ENCODE measurements at regions not wholly inside any gene's neighbourhood (a gene's known extent, or its start where the extent isn't known, plus 50 kb on each side); places are given as distances from the start of the nearest gene placed in this dataset.

GRCh38 chr18:14941792-14942191, 193.8 kb downstream of the ANKRD30B start:
- DNase-seq (ENCODE audit: low read depth), result no peak
- Histone ChIP-seq H3K36me3 (ENCODE audit: control insufficient read depth, insufficient read depth, low read length) (no peaks in the 10 kb centered on the region), H3K27me3 (ENCODE audit: control insufficient read depth, insufficient read depth, low read length) (no peaks in the 10 kb centered on the region), H3K4me3 (ENCODE audit: low read depth, low read length) (no peak overlapping the region)
- no peak for TF ChIP-seq CTCF (IDR thresholded peaks at IDR 0.05; ENCODE audit: insufficient read depth, low read length, poor library complexity, severe bottlenecking)

GRCh38 chr18:14942275-14942674, 194.3 kb downstream of the ANKRD30B start:
- DNase-seq (ENCODE audit: low read depth), result no peak
- H3K36me3 ChIP-seq (ENCODE audit: control insufficient read depth, insufficient read depth, low read length), result no peaks in the 10 kb centered on the region
- no peak for TF ChIP-seq CTCF (IDR thresholded peaks at IDR 0.05; ENCODE audit: insufficient read depth, low read length, poor library complexity, severe bottlenecking)
- no peaks in the 10 kb centered on the region for H3K27me3 ChIP-seq (ENCODE audit: control insufficient read depth, insufficient read depth, low read length)
- H3K4me3 ChIP-seq (ENCODE audit: low read depth, low read length), result no peak overlapping the region

- Histone ChIP-seq H3K36me3 (ENCODE audit: control insufficient read depth, insufficient read depth, low read length) (no peaks in the 10 kb centered on the region), H3K27me3 (ENCODE audit: control insufficient read depth, insufficient read depth, low read length) (no peaks in the 10 kb centered on the region), H3K4me3 (ENCODE audit: low read depth, low read length) (no peak overlapping the region)
- TF ChIP-seq CTCF (IDR thresholded peaks at IDR 0.05; ENCODE audit: insufficient read depth, low read length, poor library complexity, severe bottlenecking), result no peak
- DNase-seq (ENCODE audit: low read depth), result no peak
Measured at GRCh38 chr18:14943486-14943885, 195.5 kb downstream of the ANKRD30B start.

- TF ChIP-seq CTCF (IDR thresholded peaks at IDR 0.05; ENCODE audit: insufficient read depth, low read length, poor library complexity, severe bottlenecking), result no peak
- no peaks in the 10 kb centered on the region for H3K36me3 ChIP-seq (ENCODE audit: control insufficient read depth, insufficient read depth, low read length)
- no peak overlapping the region for H3K4me3 ChIP-seq (ENCODE audit: low read depth, low read length)
- no peaks in the 10 kb centered on the region for H3K27me3 ChIP-seq (ENCODE audit: control insufficient read depth, insufficient read depth, low read length)
- no peak for DNase-seq (ENCODE audit: low read depth)
Measured at GRCh38 chr18:14943967-14944636, 196.1 kb downstream of the ANKRD30B start.

GRCh38 chr18:14944838-14945237, 196.9 kb downstream of the ANKRD30B start:
- no peaks in the 10 kb centered on the region for H3K36me3 ChIP-seq (ENCODE audit: control insufficient read depth, insufficient read depth, low read length)
- no peak for DNase-seq (ENCODE audit: low read depth)
- TF ChIP-seq CTCF (IDR thresholded peaks at IDR 0.05; ENCODE audit: insufficient read depth, low read length, poor library complexity, severe bottlenecking), result no peak
- no peak overlapping the region for H3K4me3 ChIP-seq (ENCODE audit: low read depth, low read length)
- H3K27me3 ChIP-seq (ENCODE audit: control insufficient read depth, insufficient read depth, low read length), result no peaks in the 10 kb centered on the region

GRCh38 chr18:14945286-14945685, 197.3 kb downstream of the ANKRD30B start:
- Histone ChIP-seq H3K27me3 (ENCODE audit: control insufficient read depth, insufficient read depth, low read length) (no peaks in the 10 kb centered on the region), H3K36me3 (ENCODE audit: control insufficient read depth, insufficient read depth, low read length) (no peaks in the 10 kb centered on the region), H3K4me3 (ENCODE audit: low read depth, low read length) (no peak overlapping the region)
- no peak for DNase-seq (ENCODE audit: low read depth)
- TF ChIP-seq CTCF (IDR thresholded peaks at IDR 0.05; ENCODE audit: insufficient read depth, low read length, poor library complexity, severe bottlenecking), result no peak

All from kidney epithelial cell (primary cell).